Stomach (tissue), 4 donors: ENCODE measurements at regions not wholly inside any gene's neighbourhood (a gene's known extent, or its start where the extent isn't known, plus 50 kb on each side); places are given as distances from the start of the nearest gene placed in this dataset.

ENCODE experiments used
- EP300 ChIP-seq: sonication (generic); formaldehyde crosslinking; IDR thresholded peaks from one replicate; pipeline ENCODE4 v1.6.1; 2017; ENCODE audit warnings: antibody characterized with exemption
- POLR2A ChIP-seq, 4 donors: fragments of 450-650 bp; IDR thresholded peaks; one replicate each; pipeline ENCODE4 v1.6.1; 2016; ENCODE audit warnings: antibody characterized with exemption in 4 of 4, control low read depth in 2 of 4, mild to moderate bottlenecking in 1 of 4, moderate library complexity in 1 of 4
- POLR2AphosphoS5 ChIP-seq, 3 donors: sonication (generic); formaldehyde crosslinking; IDR thresholded peaks; one replicate each; pipeline ENCODE4 v1.6.1; 2016; ENCODE audit warnings: antibody characterized with exemption in 3 of 3
- TF ChIP-seq, protein P1 (sequence below), 7 experiments: fragments of 450-650 bp in 4 of 7; fragments of 200-600 bp in 3 of 7; sonication (generic) in 3 of 7; IDR thresholded peaks; one replicate each; pipeline ENCODE4 v1.5.1; 2016 to 2019; ENCODE audit warnings: antibody characterized with exemption in 7 of 7, control low read depth in 2 of 7, mild to moderate bottlenecking in 1 of 7

DNA sequence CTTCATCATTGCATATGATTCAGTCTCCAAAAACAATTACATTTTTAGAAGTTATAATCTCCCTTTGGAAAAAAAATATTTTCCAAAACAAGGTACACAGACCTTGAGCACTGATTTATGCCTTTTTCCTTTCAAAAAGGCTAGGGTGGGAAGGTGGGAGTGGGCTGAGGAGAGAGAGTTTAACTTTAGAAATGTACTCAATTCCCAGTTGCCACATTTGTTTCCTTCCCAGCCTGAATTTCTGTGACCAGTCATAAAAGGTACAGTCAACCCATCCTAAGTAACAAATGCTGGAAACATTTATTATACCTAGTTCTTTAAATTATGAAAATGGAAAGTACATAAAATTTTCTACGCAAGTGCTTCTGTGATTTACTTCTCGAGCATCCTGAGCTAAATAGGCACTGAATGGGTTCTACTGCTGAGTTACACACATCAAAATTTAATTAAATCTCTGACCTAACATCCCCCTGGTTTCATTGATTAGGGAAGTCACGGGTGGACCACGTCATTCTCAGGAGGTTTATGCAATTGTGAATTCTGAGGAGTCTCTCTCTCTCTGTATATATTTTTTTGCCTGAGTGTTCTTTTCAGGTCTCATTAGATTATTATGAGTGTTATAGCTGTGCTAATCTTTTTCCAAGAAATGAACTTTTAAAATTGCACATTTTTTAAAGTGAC lies 371.8 kb downstream of the BTG1 start:
- TF ChIP-seq EP300 (no peak), POLR2A (IDR thresholded peaks at IDR 0.05) (no peak), POLR2AphosphoS5 (IDR thresholded peaks at IDR 0.05) (no peak)
- TF ChIP-seq, protein P1, sequence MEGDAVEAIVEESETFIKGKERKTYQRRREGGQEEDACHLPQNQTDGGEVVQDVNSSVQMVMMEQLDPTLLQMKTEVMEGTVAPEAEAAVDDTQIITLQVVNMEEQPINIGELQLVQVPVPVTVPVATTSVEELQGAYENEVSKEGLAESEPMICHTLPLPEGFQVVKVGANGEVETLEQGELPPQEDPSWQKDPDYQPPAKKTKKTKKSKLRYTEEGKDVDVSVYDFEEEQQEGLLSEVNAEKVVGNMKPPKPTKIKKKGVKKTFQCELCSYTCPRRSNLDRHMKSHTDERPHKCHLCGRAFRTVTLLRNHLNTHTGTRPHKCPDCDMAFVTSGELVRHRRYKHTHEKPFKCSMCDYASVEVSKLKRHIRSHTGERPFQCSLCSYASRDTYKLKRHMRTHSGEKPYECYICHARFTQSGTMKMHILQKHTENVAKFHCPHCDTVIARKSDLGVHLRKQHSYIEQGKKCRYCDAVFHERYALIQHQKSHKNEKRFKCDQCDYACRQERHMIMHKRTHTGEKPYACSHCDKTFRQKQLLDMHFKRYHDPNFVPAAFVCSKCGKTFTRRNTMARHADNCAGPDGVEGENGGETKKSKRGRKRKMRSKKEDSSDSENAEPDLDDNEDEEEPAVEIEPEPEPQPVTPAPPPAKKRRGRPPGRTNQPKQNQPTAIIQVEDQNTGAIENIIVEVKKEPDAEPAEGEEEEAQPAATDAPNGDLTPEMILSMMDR (IDR thresholded peaks at IDR 0.05) = no peak
